Nephron (organoid): ENCODE measurements at regions not wholly inside any gene's neighbourhood (a gene's known extent, or its start where the extent isn't known, plus 50 kb on each side); places are given as distances from the start of the nearest gene placed in this dataset.

Experiments used
- H3K27ac Mint-ChIP-seq, 3 experiments: 2 replicates each; pipeline ENCODE4 v1.8.0; 2020; ENCODE audit warnings: mixed read lengths in 3 of 3, mild to moderate bottlenecking in 2 of 3, moderate library complexity in 1 of 3
- H3K27me3 Mint-ChIP-seq: 2 replicates; pipeline ENCODE4 v1.8.0; 2021; ENCODE audit warnings: low read depth, mild to moderate bottlenecking, moderate library complexity, mixed read lengths
- H3K36me3 Mint-ChIP-seq: 2 replicates; pipeline ENCODE4 v1.8.0; 2020; ENCODE audit warnings: low read depth, mixed read lengths
- H3K4me1 Mint-ChIP-seq: 2 replicates; pipeline ENCODE4 v1.8.0; 2020; ENCODE audit warnings: mixed read lengths
- H3K4me3 Mint-ChIP-seq, 3 experiments: 2 replicates each; pipeline ENCODE4 v1.8.0; 2020; ENCODE audit warnings: mild to moderate bottlenecking in 3 of 3, mixed read lengths in 3 of 3, moderate library complexity in 2 of 3
- H3K9me3 Mint-ChIP-seq: 2 replicates; pipeline ENCODE4 v1.8.0; 2020; ENCODE audit warnings: mixed read lengths
- CTCF ChIP-seq, 3 experiments: fragments of 200-600 bp; sonication (generic); IDR thresholded peaks; one replicate each; pipeline ENCODE4 v1.5.0; 2021; ENCODE audit warnings: antibody characterized with exemption in 3 of 3; ENCODE audit not compliant: unreplicated experiment in 3 of 3

DNA sequence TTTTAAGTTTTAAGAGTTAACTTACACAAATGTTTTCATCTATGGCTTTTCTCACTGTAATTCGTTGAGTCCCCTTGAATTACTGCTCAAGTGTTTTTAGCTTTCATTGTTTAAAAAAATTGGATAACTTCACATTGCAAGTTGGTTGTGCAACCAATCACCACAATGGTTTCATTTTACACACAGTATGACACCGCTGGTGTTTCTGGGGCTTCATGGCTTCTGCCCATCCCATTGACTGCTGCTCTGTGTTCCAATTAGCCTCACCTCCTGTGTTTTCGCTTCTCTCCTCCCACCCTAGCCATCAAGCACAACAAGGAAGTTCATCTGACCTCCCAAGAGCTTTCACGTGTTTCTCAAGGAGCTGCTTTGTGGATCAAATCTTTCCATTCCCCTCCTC, 199.1 kb upstream of the CHAC2 start:
- H3K4me1 Mint-ChIP-seq: no peaks in the 10 kb centered on the region
- peaks cover under 1% of the 10 kb centered on the region for H3K27me3 Mint-ChIP-seq
- TF ChIP-seq CTCF (IDR thresholded peaks at IDR 0.05; ENCODE audit: unreplicated experiment in 3 of 3): no peak
- H3K27ac Mint-ChIP-seq: no peak overlapping the region
- H3K9me3 Mint-ChIP-seq: no peaks in the 10 kb centered on the region
- H3K4me3 Mint-ChIP-seq: no peak overlapping the region
- no peaks in the 10 kb centered on the region for H3K36me3 Mint-ChIP-seq

DNA sequence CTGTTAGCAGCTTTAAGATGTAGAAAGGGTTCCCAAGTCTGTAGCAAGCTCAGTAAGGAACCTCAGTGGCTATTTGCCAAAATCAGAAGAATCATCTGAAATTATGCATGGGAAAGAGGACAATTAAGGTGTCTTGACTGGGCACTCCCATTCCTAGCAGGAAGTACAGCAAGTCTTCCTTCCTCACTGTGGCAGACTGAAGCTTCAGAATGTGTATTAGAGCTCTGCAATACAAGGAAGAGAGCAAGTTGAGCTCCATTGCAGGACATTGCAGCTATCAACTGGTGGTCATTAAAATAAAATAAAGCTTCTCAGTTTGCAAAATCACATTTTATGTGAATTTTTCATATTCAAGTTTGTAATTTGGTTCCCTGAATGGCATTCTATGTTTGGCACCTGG, 200.5 kb upstream of the CHAC2 start:
- TF ChIP-seq CTCF (IDR thresholded peaks at IDR 0.05; ENCODE audit: unreplicated experiment in 3 of 3): no peak
- no peak overlapping the region for H3K4me3 Mint-ChIP-seq

DNA sequence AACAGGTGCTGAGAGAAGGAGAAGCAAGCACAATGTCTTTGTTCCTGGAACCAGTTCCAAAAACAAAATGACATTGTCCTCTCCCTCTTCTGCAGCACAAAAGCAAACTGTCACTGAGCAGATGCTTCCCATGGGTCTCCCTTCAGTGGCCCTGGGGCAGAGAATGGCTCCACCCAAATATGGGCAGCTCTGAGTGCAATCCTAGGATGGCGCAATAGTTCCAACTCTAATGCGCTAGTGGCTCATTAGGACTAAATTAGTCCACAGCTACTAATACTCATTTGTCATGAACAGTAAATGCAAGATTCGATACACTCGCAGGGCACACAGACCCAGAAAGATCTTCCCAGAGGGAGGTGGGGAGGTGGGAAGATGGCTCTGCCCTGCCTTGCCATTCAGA, 205.2 kb upstream of the CHAC2 start:
- peaks cover 8% of the 10 kb centered on the region for H3K9me3 Mint-ChIP-seq
- no peak for TF ChIP-seq CTCF (IDR thresholded peaks at IDR 0.05; ENCODE audit: unreplicated experiment in 3 of 3)
- no peak overlapping the region for H3K27ac Mint-ChIP-seq

More for the DNA sequence above, 200.5 kb upstream of the CHAC2 start:
- Mint-ChIP-seq H3K9me3 (peaks cover 3% of the 10 kb centered on the region), H3K36me3 (no peaks in the 10 kb centered on the region), H3K4me1 (no peaks in the 10 kb centered on the region), H3K27me3 (peaks cover 5% of the 10 kb centered on the region), H3K27ac (no peak overlapping the region)

GRCh38 chr2:53561155-53561554, 206.4 kb upstream of the CHAC2 start:
- TF ChIP-seq CTCF (IDR thresholded peaks at IDR 0.05; ENCODE audit: unreplicated experiment in 3 of 3): no peak
- peaks cover 5% of the 10 kb centered on the region for H3K27me3 Mint-ChIP-seq
- H3K27ac Mint-ChIP-seq: no peak overlapping the region

More for the DNA sequence above, 205.2 kb upstream of the CHAC2 start:
- Mint-ChIP-seq H3K36me3 (no peaks in the 10 kb centered on the region), H3K4me3 (no peak overlapping the region), H3K27me3 (peaks cover 5% of the 10 kb centered on the region), H3K4me1 (no peaks in the 10 kb centered on the region)

DNA sequence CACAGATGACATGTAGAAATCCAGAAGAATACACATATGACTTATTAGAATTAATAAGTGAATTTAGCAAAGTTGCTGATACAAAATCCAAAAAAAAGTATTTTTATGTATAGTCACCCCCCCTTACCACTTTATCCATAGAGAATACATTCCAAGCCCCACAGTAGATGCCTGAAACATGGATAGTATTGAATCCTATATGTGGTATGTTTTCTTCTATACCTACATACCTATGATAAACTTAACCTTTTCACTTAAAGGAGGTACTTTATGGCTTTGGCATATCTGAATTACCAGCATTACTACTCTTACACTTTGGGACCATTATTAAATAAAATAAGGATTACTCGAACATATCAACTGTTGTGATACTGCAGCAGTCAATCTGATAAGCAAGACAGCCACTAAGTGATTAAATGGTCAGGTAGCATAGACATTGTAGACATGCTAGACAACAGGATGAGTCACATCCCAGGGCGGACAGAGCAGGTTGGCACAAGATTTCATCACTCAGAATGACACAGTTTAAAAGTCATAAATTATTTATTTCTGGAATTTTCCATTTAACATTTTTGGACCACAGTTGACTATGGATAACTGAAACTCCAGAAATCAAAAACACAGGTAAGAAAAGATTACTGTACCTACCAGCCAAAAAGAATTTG, 208.2 kb upstream of the CHAC2 start:
- no peak overlapping the region for H3K4me3 Mint-ChIP-seq
- H3K27ac Mint-ChIP-seq: no peak overlapping the region
- TF ChIP-seq CTCF (IDR thresholded peaks at IDR 0.05; ENCODE audit: unreplicated experiment in 3 of 3): no peak
- no peaks in the 10 kb centered on the region for H3K4me1 Mint-ChIP-seq
- peaks cover 11% of the 10 kb centered on the region for H3K9me3 Mint-ChIP-seq
- H3K27me3 Mint-ChIP-seq: peaks cover 5% of the 10 kb centered on the region
- no peaks in the 10 kb centered on the region for H3K36me3 Mint-ChIP-seq

More at GRCh38 chr2:53561155-53561554, 206.4 kb upstream of the CHAC2 start:
- peaks cover 11% of the 10 kb centered on the region for H3K9me3 Mint-ChIP-seq
- H3K4me3 Mint-ChIP-seq: no peak overlapping the region
- H3K4me1 Mint-ChIP-seq: no peaks in the 10 kb centered on the region
- no peaks in the 10 kb centered on the region for H3K36me3 Mint-ChIP-seq

DNA sequence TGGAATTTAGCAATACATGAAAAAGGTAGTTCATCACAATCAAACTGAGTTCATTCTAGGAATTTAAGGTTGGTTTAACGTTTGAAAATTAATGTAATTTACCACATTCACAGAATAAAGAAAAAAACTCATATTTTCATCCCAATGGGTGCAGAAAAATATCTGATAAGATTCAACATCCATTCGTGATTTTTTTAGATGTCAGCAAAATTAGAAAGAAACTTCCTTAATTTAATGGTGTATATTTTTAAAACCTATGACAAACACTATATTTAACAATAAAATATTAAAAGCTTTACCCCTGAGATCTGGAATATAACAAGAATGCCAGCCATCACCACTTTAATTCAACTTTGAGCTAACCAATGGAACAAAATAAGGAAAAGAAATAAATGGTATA, 208.7 kb upstream of the CHAC2 start:
- no peaks in the 10 kb centered on the region for H3K4me1 Mint-ChIP-seq
- H3K27ac Mint-ChIP-seq: no peak overlapping the region
- TF ChIP-seq CTCF (IDR thresholded peaks at IDR 0.05; ENCODE audit: unreplicated experiment in 3 of 3): no peak
- no peaks in the 10 kb centered on the region for H3K36me3 Mint-ChIP-seq
- H3K9me3 Mint-ChIP-seq: peaks cover 11% of the 10 kb centered on the region
- H3K27me3 Mint-ChIP-seq: peaks cover 5% of the 10 kb centered on the region
- H3K4me3 Mint-ChIP-seq: no peak overlapping the region
